H1 (cell line): ENCODE measurements at regions not wholly inside any gene's neighbourhood (a gene's known extent, or its start where the extent isn't known, plus 50 kb on each side); places are given as distances from the start of the nearest gene placed in this dataset.

Experiments used
- ATF2 ChIP-seq: IDR thresholded peaks from 2 replicates; pipeline ENCODE4 v1.6.1; 2012; ENCODE audit warnings: low read length, inconsistent platforms
- CEBPB ChIP-seq: IDR thresholded peaks from 2 replicates; pipeline ENCODE4 v1.6.1; 2012; ENCODE audit warnings: low read depth, low read length
- CTCF ChIP-seq, 3 experiments: IDR thresholded peaks; 1 replicate in 2 of 3; 2 replicates in 1 of 3; pipeline versions ENCODE4 v1.5.1 to v1.6.1; 2011; ENCODE audit warnings: low read length in 3 of 3, mild to moderate bottlenecking in 3 of 3, inconsistent platforms in 2 of 3, low read depth in 1 of 3, moderate library complexity in 1 of 3; ENCODE audit not compliant: insufficient read depth in 1 of 3; ENCODE audit errors: control extremely low read depth in 1 of 3
- EP300 ChIP-seq, 2 experiments: IDR thresholded peaks; 1 replicate in 1 of 2; 2 replicates in 1 of 2; pipeline ENCODE4 v1.6.1; 2011 to 2012; ENCODE audit warnings: low read depth in 2 of 2, low read length in 2 of 2, mild to moderate bottlenecking in 2 of 2, borderline replicate concordance in 1 of 2, inconsistent platforms in 1 of 2, moderate library complexity in 1 of 2
- KDM5A ChIP-seq: fragments of 200-600 bp; IDR thresholded peaks from 2 replicates; pipeline ENCODE4 v1.7.1; 2012; ENCODE audit warnings: mild to moderate bottlenecking, low read length, inconsistent platforms, mixed read lengths
- POLR2A ChIP-seq, 2 experiments: IDR thresholded peaks; 1 replicate in 1 of 2; 2 replicates in 1 of 2; pipeline ENCODE4 v1.6.1; 2011; ENCODE audit warnings: low read depth in 2 of 2, low read length in 2 of 2, mild to moderate bottlenecking in 2 of 2; ENCODE audit errors: control extremely low read depth in 1 of 2
- POLR2AphosphoS5 ChIP-seq: IDR thresholded peaks from 2 replicates; pipeline ENCODE4 v1.6.1; 2011; ENCODE audit warnings: low read depth, low read length
- SIN3A ChIP-seq, 2 experiments: IDR thresholded peaks in 1 of 2; conservative IDR thresholded peaks in 1 of 2; 2 replicates each; pipeline ENCODE4 v1.6.1; 2011 to 2012; ENCODE audit warnings: low read length in 2 of 2, improper control_type of control experiment in 1 of 2, low read depth in 1 of 2, mild to moderate bottlenecking in 1 of 2
- SP2 ChIP-seq: IDR thresholded peaks from 2 replicates; pipeline ENCODE4 v1.6.1; 2012; ENCODE audit warnings: mild to moderate bottlenecking, low read length, inconsistent platforms

- no peak for TF ChIP-seq POLR2A (IDR thresholded peaks at IDR 0.05; ENCODE audit: control extremely low read depth in 1 of 2, low read depth in 2 of 2, low read length in 2 of 2)
- no peak for TF ChIP-seq SIN3A (conservative IDR thresholded peaks at IDR 0.05 in 1 of 2, IDR thresholded peaks at IDR 0.05 in 1 of 2; ENCODE audit: low read depth in 1 of 2, low read length in 2 of 2)
- peak; percentile 54; the same call in 1 of the 2 replicates for TF ChIP-seq CEBPB
- no peak for TF ChIP-seq ATF2
- TF ChIP-seq EP300 (IDR thresholded peaks at IDR 0.05; ENCODE audit: borderline replicate concordance in 1 of 2, low read depth in 2 of 2, low read length in 2 of 2), result no peak
- no peak for TF ChIP-seq SP2
- no peak for TF ChIP-seq KDM5A
- no peak for TF ChIP-seq POLR2AphosphoS5
- TF ChIP-seq CTCF (IDR thresholded peaks at IDR 0.05; ENCODE audit: control extremely low read depth in 1 of 3, insufficient read depth in 1 of 3, low read depth in 1 of 3, low read length in 3 of 3), result no peak
These were observed 1295.9 kb downstream of the JRKL start for GRCh38 chr11:97685695-97686094.
